Prostate gland (tissue), 2 donors: ENCODE measurements at regions not wholly inside any gene's neighbourhood (a gene's known extent, or its start where the extent isn't known, plus 50 kb on each side); places are given as distances from the start of the nearest gene placed in this dataset.

ENCODE experiments used
- DNase-seq: peaks from one replicate; pipeline ENCODE4 v3.0.0-alpha.2; 2019; ENCODE audit warnings: low spot score
- H3K27ac ChIP-seq, 2 donors: fragments of 200-600 bp; sonication (generic); 2 replicates each; pipeline ENCODE4 v1.5.1; 2017 to 2019
- H3K27me3 ChIP-seq: fragments of 200-600 bp; sonication (generic); replicated peaks from 2 replicates; pipeline ENCODE4 v1.5.1; 2019; ENCODE audit not compliant: insufficient read depth
- H3K36me3 ChIP-seq, 2 donors: fragments of 200-600 bp; sonication (generic); 1 replicate in 1 of 2; 2 replicates in 1 of 2; pipeline versions ENCODE4 v1.5.1 to v1.8.1; 2017 to 2019
- H3K4me1 ChIP-seq: fragments of 200-600 bp; sonication (generic); replicated peaks from 2 replicates; pipeline ENCODE4 v1.5.1; 2019
- H3K4me3 ChIP-seq, 2 donors: fragments of 200-600 bp; sonication (generic); 2 replicates each; pipeline ENCODE4 v1.5.1; 2017 to 2019
- H3K9me3 ChIP-seq: fragments of 200-600 bp; sonication (generic); 2 replicates; pipeline ENCODE4 v1.5.1; 2017
- CTCF ChIP-seq, 4 experiments: fragments of 200-600 bp in 2 of 4; fragments of 450-650 bp in 2 of 4; sonication (generic) in 2 of 4; IDR thresholded peaks; 1 replicate in 3 of 4; 2 replicates in 1 of 4; pipeline ENCODE4 v1.5.1; 2016 to 2019; ENCODE audit warnings: antibody characterized with exemption in 4 of 4, mild to moderate bottlenecking in 2 of 4, moderate library complexity in 2 of 4
- POLR2A ChIP-seq: fragments of 450-650 bp; IDR thresholded peaks from one replicate; pipeline ENCODE4 v1.6.1; 2016; ENCODE audit warnings: antibody characterized with exemption, mild to moderate bottlenecking
- POLR2AphosphoS5 ChIP-seq: sonication (generic); formaldehyde crosslinking; IDR thresholded peaks from one replicate; pipeline ENCODE4 v1.6.1; 2017; ENCODE audit warnings: antibody characterized with exemption
- WGBS: methylation state at CpG from one replicate; pipeline ENCODE4 v1.1.5; 2018; 5-methylcytosine and 5-hydroxymethylcytosine counted together
- intact Hi-C: fragments of 100-400 bp; cut with DNase I; formaldehyde crosslinking; loops from one replicate; pipeline ENCODE4 v1.14.2; 2022

GRCh38 chr13:70541451-70541850 is 433.2 kb upstream of the KLHL1 start:
- H3K36me3 ChIP-seq = no peaks in the 10 kb centered on the region
- H3K4me1 ChIP-seq = no peaks in the 10 kb centered on the region
- no peak overlapping the region for H3K4me3 ChIP-seq
- TF ChIP-seq POLR2A = no peak
- TF ChIP-seq POLR2AphosphoS5 = no peak
- TF ChIP-seq CTCF (IDR thresholded peaks at IDR 0.05) = no peak
- WGBS = 82% methylated on average over 4 of the region's 4 CpGs
- H3K27ac ChIP-seq = no peak overlapping the region
- DNase-seq = no peak
- H3K9me3 ChIP-seq = no peaks in the 10 kb centered on the region
- no peaks in the 10 kb centered on the region for H3K27me3 ChIP-seq
- intact Hi-C loops = no loop called here

- no peaks in the 10 kb centered on the region for H3K27me3 ChIP-seq
- intact Hi-C loops = no loop called here
- no peaks in the 10 kb centered on the region for H3K36me3 ChIP-seq
- no peak for TF ChIP-seq POLR2A
- TF ChIP-seq CTCF (IDR thresholded peaks at IDR 0.05) = no peak
- H3K4me3 ChIP-seq = no peak overlapping the region
- no peaks in the 10 kb centered on the region for H3K9me3 ChIP-seq
- whole genome bisulfite sequencing = 11% methylated on average over 3 of the region's 3 CpGs
- no peaks in the 10 kb centered on the region for H3K4me1 ChIP-seq
- H3K27ac ChIP-seq = no peak overlapping the region
- no peak for DNase-seq
Observed at GRCh38 chr13:70534466-70534865, 426.2 kb upstream of the KLHL1 start.

GRCh38 chr13:70529652-70530051 is 421.4 kb upstream of the KLHL1 start:
- no peak for DNase-seq
- H3K4me3 ChIP-seq = no peak overlapping the region
- TF ChIP-seq CTCF (IDR thresholded peaks at IDR 0.05) = no peak
- TF ChIP-seq POLR2A = no peak
- 66% methylated on average over 2 of the region's 2 CpGs for WGBS
- H3K27me3 ChIP-seq = no peaks in the 10 kb centered on the region
- H3K9me3 ChIP-seq = no peaks in the 10 kb centered on the region
- no peaks in the 10 kb centered on the region for H3K4me1 ChIP-seq
- H3K27ac ChIP-seq = no peak overlapping the region
- no peaks in the 10 kb centered on the region for H3K36me3 ChIP-seq
- intact Hi-C loops = no loop called here

GRCh38 chr13:70527599-70527998 is 419.3 kb upstream of the KLHL1 start:
- WGBS = 29% methylated on average over 5 of the region's 5 CpGs
- no peaks in the 10 kb centered on the region for H3K27me3 ChIP-seq
- no peak overlapping the region for H3K27ac ChIP-seq
- TF ChIP-seq POLR2AphosphoS5 = no peak
- intact Hi-C loops = no loop called here
- no peak overlapping the region for H3K4me3 ChIP-seq
- H3K9me3 ChIP-seq = no peaks in the 10 kb centered on the region
- no peaks in the 10 kb centered on the region for H3K36me3 ChIP-seq
- DNase-seq = no peak
- H3K4me1 ChIP-seq = no peaks in the 10 kb centered on the region

- H3K36me3 ChIP-seq = no peaks in the 10 kb centered on the region
- TF ChIP-seq CTCF (IDR thresholded peaks at IDR 0.05) (no peak), POLR2AphosphoS5 (no peak), POLR2A (no peak)
- no peaks in the 10 kb centered on the region for H3K9me3 ChIP-seq
- intact Hi-C loops = no loop called here
- DNase-seq = no peak
- WGBS = 75% methylated on average over 2 of the region's 2 CpGs
- no peak overlapping the region for H3K27ac ChIP-seq
- H3K27me3 ChIP-seq = no peaks in the 10 kb centered on the region
- H3K4me3 ChIP-seq = no peak overlapping the region
- H3K4me1 ChIP-seq = no peaks in the 10 kb centered on the region
Observed at GRCh38 chr13:70523622-70524021, 415.4 kb upstream of the KLHL1 start.
